K562 (cell line): ENCODE measurements at regions not wholly inside any gene's neighbourhood (a gene's known extent, or its start where the extent isn't known, plus 50 kb on each side); places are given as distances from the start of the nearest gene placed in this dataset.

ENCODE experiments used
- ATAC-seq: fragments of 200-7000 bp; cut with Tn5 transposase; 3 replicates; pipeline ENCODE4 v1.9.1; 2020; ENCODE audit warnings: moderate library complexity
- BruUV-seq: library from RNA; stranded (reverse); fragments of 400-500 nt; replicated peaks from 2 replicates; lab custom pipeline; 2021; lab: Mats Ljungman, UMichigan
- CTCF ChIA-PET: fragments of 300-600 bp; formaldehyde crosslinking; extraction: SDS; loops from one replicate; lab custom pipeline; 2021; ENCODE audit warnings: low intra/inter-chr PET ratio; lab: Yijun Ruan, JAX
- POLR2A ChIA-PET: fragments of 300-600, 350-650 bp; sonication (Branson Sonifier 250); formaldehyde crosslinking; extraction: SDS; loops from one replicate; lab custom pipeline; 2021; ENCODE audit warnings: antibody characterized with exemption, inconsistent platforms; lab: Yijun Ruan, JAX
- DNase-seq, 4 experiments: peaks; one replicate each; pipeline versions ENCODE4 v3.0.0 to v3.0.0-alpha.2; 2011 to 2018; ENCODE audit warnings: low spot score in 3 of 4, mixed read lengths in 3 of 4; ENCODE audit errors: extremely low read depth in 1 of 4
- FAIRE-seq: peaks from 2 replicates; lab custom pipeline; 2011; peaks lifted over from hg19 to GRCh38; lab: Jason Lieb, UNC
- H2AFZ ChIP-seq: 2 replicates; pipeline ENCODE4 v1.6.0; 2011; ENCODE audit warnings: low read depth, low read length, control low read depth, inconsistent platforms
- H3K27ac ChIP-seq: fragments of 200-600 bp; 3 replicates; pipeline ENCODE4 v1.8.0; 2011; ENCODE audit warnings: low read depth, mild to moderate bottlenecking, control low read depth, inconsistent platforms, low read length, moderate library complexity, mixed read lengths; ENCODE audit errors: extremely low read depth
- H3K27me3 ChIP-seq, 2 experiments: fragments of 300-600 bp in 1 of 2; 2 replicates in 1 of 2; 3 replicates in 1 of 2; pipeline versions ENCODE4 v1.6.0 to v1.8.0; 2011; ENCODE audit warnings: inconsistent platforms in 2 of 2, low read length in 2 of 2, mild to moderate bottlenecking in 1 of 2, mixed read lengths in 1 of 2, moderate library complexity in 1 of 2; ENCODE audit not compliant: control insufficient read depth in 2 of 2, insufficient read depth in 2 of 2
- H3K36me3 ChIP-seq: fragments of 300-600 bp; 3 replicates; pipeline ENCODE4 v1.8.0; 2011; ENCODE audit warnings: mild to moderate bottlenecking, low read length, inconsistent platforms; ENCODE audit not compliant: control insufficient read depth, insufficient read depth
- H3K4me1 ChIP-seq, 2 experiments: fragments of 200-600 bp in 1 of 2; replicated peaks in 1 of 2; 2 replicates in 1 of 2; 3 replicates in 1 of 2; pipeline versions ENCODE4 v1.5.1 to v1.8.0; 2011; ENCODE audit warnings: inconsistent platforms in 2 of 2, low read length in 2 of 2, mild to moderate bottlenecking in 1 of 2, mixed read lengths in 1 of 2, moderate library complexity in 1 of 2; ENCODE audit not compliant: control insufficient read depth in 2 of 2, insufficient read depth in 2 of 2
- H3K4me2 ChIP-seq: 2 replicates; pipeline ENCODE4 v1.6.1; 2011; ENCODE audit warnings: low read length, control low read depth, inconsistent platforms, mixed read lengths; ENCODE audit not compliant: insufficient read depth
- H3K4me3 ChIP-seq: fragments of 200-600 bp; sonication (generic), shearing (Covaris generic); 2 replicates; pipeline ENCODE4 v1.5.1; 2016; ENCODE audit warnings: control low read depth, inconsistent platforms
- H3K79me2 ChIP-seq: fragments of 200-600 bp; 3 replicates; pipeline ENCODE4 v1.8.0; 2011; ENCODE audit warnings: low read length, inconsistent platforms; ENCODE audit not compliant: control insufficient read depth, insufficient read depth
- H3K9ac ChIP-seq, 2 experiments: 2 replicates each; pipeline versions ENCODE4 v1.6.0 to v1.6.1; 2011; ENCODE audit warnings: low read depth in 2 of 2, low read length in 2 of 2, control low read depth in 1 of 2, inconsistent platforms in 1 of 2, mild to moderate bottlenecking in 1 of 2, mixed read lengths in 1 of 2; ENCODE audit not compliant: insufficient read depth in 1 of 2
- H3K9me1 ChIP-seq: one replicate; pipeline ENCODE4 v1.6.0; 2011; ENCODE audit warnings: inconsistent platforms, mild to moderate bottlenecking, low read length, moderate library complexity; ENCODE audit not compliant: control insufficient read depth, insufficient read depth
- H3K9me3 ChIP-seq: replicated peaks from 2 replicates; pipeline ENCODE4 v1.5.1; 2011; ENCODE audit warnings: low read depth, low read length, inconsistent platforms; ENCODE audit not compliant: control insufficient read depth, insufficient read depth
- H4K20me1 ChIP-seq: replicated peaks from 2 replicates; pipeline ENCODE4 v1.6.1; 2011; ENCODE audit warnings: low read length, inconsistent platforms, mixed read lengths; ENCODE audit not compliant: control insufficient read depth, insufficient read depth
- ADNP ChIP-seq: fragments of 200-800 bp; sonication (Bioruptor generic); IDR thresholded peaks from 2 replicates; pipeline ENCODE4 v1.6.1; 2016; ENCODE audit warnings: missing genetic modification characterization, missing compliant biosample characterization
- ARHGAP35 ChIP-seq: fragments of 450-650 bp; IDR thresholded peaks from 2 replicates; pipeline ENCODE4 v1.6.1; 2018; ENCODE audit not compliant: partially characterized antibody
- DMBX1 ChIP-seq: fragments of 250-450 bp; sonication (Bioruptor Pico); IDR thresholded peaks from 2 replicates; pipeline ENCODE4 v1.8.0; 2022; ENCODE audit warnings: inconsistent platforms, mild to moderate bottlenecking, moderate library complexity, borderline replicate concordance
- FUS ChIP-seq: fragments of 200-400 bp; formaldehyde crosslinking; optimal IDR thresholded peaks from 2 replicates; pipeline ENCODE3; 2017; ENCODE audit warnings: low read depth, low read length
- MECOM ChIP-seq: fragments of 250-450 bp; sonication (Bioruptor Pico); IDR thresholded peaks from 2 replicates; pipeline ENCODE4 v1.8.0; 2022; ENCODE audit warnings: inconsistent platforms
- NCOR1 ChIP-seq: fragments of 450-650 bp; IDR thresholded peaks from 2 replicates; pipeline ENCODE4 v1.6.1; 2016; ENCODE audit warnings: mild to moderate bottlenecking, moderate library complexity
- NFXL1 ChIP-seq: fragments of 450-650 bp; formaldehyde crosslinking; IDR thresholded peaks from 2 replicates; pipeline ENCODE4 v1.4.0; 2021; ENCODE audit warnings: mild to moderate bottlenecking
- NR2C1 ChIP-seq, 2 experiments: fragments of 450-650 bp; IDR thresholded peaks; 2 replicates each; pipeline ENCODE4 v1.6.1; 2017; ENCODE audit warnings: mild to moderate bottlenecking in 2 of 2, antibody characterized with exemption in 1 of 2, inconsistent platforms in 1 of 2, missing compliant biosample characterization in 1 of 2, missing genetic modification characterization in 1 of 2
- POLR3A ChIP-seq: IDR thresholded peaks from 2 replicates; pipeline ENCODE4 v1.6.1; 2011; ENCODE audit warnings: borderline replicate concordance, mild to moderate bottlenecking, moderate library complexity; ENCODE audit not compliant: insufficient read length, insufficient read depth; ENCODE audit errors: extremely low read depth
- RBFOX2 ChIP-seq: fragments of 200-400 bp; formaldehyde crosslinking; IDR thresholded peaks from 2 replicates; pipeline ENCODE4 v1.6.1; 2017; ENCODE audit warnings: low read depth, mild to moderate bottlenecking, low read length, moderate library complexity
- ZBTB1 ChIP-seq: sonication (generic); formaldehyde crosslinking; IDR thresholded peaks from 2 replicates; pipeline ENCODE4 v1.8.1; 2023; ENCODE audit warnings: missing genetic modification reagents, low read depth, mild to moderate bottlenecking, borderline replicate concordance
- ZNF324 ChIP-seq: fragments of 250-450 bp; sonication (Bioruptor Pico); IDR thresholded peaks from 2 replicates; pipeline ENCODE4 v1.4.0; 2020; ENCODE audit warnings: mild to moderate bottlenecking
- WGBS: fragments of 100-300 bp; shearing (Covaris generic); methylation state at CpG from one replicate; pipeline ENCODE4 v1.1.6; 2016; ENCODE audit warnings: low coverage, mixed read lengths; ENCODE audit not compliant: insufficient coverage; ENCODE audit errors: missing lambda C conversion rate; 5-methylcytosine and 5-hydroxymethylcytosine counted together
- in situ Hi-C: fragments of 300-500 bp; cut with MboI; formaldehyde crosslinking; loops from 4 replicates; pipeline ENCODE4 v1.15.0; 2018; ENCODE audit warnings: inconsistent platforms, mixed read lengths
- intact Hi-C: fragments of 100-400 bp; cut with micrococcal nuclease; formaldehyde crosslinking; loops from 2 replicates; pipeline ENCODE4 v1.14.2; 2022
- TF ChIP-seq, protein P1 (sequence below): IDR thresholded peaks from 3 replicates; pipeline ENCODE4 v1.6.1; 2011; ENCODE audit warnings: borderline replicate concordance, mild to moderate bottlenecking; ENCODE audit not compliant: insufficient read length, insufficient read depth
- TF ChIP-seq, protein P2 (sequence below): sonication (generic); formaldehyde crosslinking; IDR thresholded peaks from 2 replicates; pipeline ENCODE4 v1.8.0; 2022; ENCODE audit warnings: mild to moderate bottlenecking, missing genetic modification reagents
- TF ChIP-seq, protein P3 (sequence below): fragments of 450-650 bp; IDR thresholded peaks from 2 replicates; pipeline ENCODE4 v1.7.0; 2016; ENCODE audit warnings: borderline replicate concordance

- no TSS peak for BruUV-seq
- no peaks in the 10 kb centered on the region for H3K36me3 ChIP-seq
- intact Hi-C loops: no loop called here
Measured at GRCh38 chr4:189613207-189613606, 327.5 kb upstream of the FRG1 start.

GRCh38 chr4:189615217-189615663 lies 325.4 kb upstream of the FRG1 start:
- CTCF ChIA-PET: no interaction called here
- intact Hi-C loops: no loop called here
- in situ Hi-C loops: no loop called here
- no peak for TF ChIP-seq ADNP
- TF ChIP-seq NCOR1: no peak
- no peak for TF ChIP-seq ZBTB1 (CRISPR knock-in tag)
- no peak for TF ChIP-seq MECOM (CRISPR knock-in tag)
- no peak for TF ChIP-seq FUS
- no peak for TF ChIP-seq POLR3A
- TF ChIP-seq, protein P1, sequence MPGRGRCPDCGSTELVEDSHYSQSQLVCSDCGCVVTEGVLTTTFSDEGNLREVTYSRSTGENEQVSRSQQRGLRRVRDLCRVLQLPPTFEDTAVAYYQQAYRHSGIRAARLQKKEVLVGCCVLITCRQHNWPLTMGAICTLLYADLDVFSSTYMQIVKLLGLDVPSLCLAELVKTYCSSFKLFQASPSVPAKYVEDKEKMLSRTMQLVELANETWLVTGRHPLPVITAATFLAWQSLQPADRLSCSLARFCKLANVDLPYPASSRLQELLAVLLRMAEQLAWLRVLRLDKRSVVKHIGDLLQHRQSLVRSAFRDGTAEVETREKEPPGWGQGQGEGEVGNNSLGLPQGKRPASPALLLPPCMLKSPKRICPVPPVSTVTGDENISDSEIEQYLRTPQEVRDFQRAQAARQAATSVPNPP: no peak
- no peak for TF ChIP-seq RBFOX2
- TF ChIP-seq ZNF324: no peak
- TF ChIP-seq, protein P2, sequence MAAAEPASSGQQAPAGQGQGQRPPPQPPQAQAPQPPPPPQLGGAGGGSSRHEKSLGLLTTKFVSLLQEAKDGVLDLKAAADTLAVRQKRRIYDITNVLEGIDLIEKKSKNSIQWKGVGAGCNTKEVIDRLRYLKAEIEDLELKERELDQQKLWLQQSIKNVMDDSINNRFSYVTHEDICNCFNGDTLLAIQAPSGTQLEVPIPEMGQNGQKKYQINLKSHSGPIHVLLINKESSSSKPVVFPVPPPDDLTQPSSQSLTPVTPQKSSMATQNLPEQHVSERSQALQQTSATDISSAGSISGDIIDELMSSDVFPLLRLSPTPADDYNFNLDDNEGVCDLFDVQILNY: no peak

More at GRCh38 chr4:189613207-189613606, 327.5 kb upstream of the FRG1 start:
- Histone ChIP-seq H3K9me1 (no peaks in the 10 kb centered on the region), H3K9me3 (no peaks in the 10 kb centered on the region), H3K4me3 (no peak overlapping the region), H4K20me1 (no peaks in the 10 kb centered on the region), H2AFZ (no peak overlapping the region), H3K4me1 (no peaks in the 10 kb centered on the region), H3K9ac (no peak overlapping the region)
- ATAC-seq (no peak), FAIRE-seq (no peak)
- in situ Hi-C loops: no loop called here
- ChIA-PET CTCF (no interaction called here), POLR2A (interaction anchor here (0.6 kb wide), 1 partner anchor 40 kb away, joined by 3 read pairs; no protein-coding TSS in a partner anchor)
- no peak for TF ChIP-seq ARHGAP35
- TF ChIP-seq, protein P3, sequence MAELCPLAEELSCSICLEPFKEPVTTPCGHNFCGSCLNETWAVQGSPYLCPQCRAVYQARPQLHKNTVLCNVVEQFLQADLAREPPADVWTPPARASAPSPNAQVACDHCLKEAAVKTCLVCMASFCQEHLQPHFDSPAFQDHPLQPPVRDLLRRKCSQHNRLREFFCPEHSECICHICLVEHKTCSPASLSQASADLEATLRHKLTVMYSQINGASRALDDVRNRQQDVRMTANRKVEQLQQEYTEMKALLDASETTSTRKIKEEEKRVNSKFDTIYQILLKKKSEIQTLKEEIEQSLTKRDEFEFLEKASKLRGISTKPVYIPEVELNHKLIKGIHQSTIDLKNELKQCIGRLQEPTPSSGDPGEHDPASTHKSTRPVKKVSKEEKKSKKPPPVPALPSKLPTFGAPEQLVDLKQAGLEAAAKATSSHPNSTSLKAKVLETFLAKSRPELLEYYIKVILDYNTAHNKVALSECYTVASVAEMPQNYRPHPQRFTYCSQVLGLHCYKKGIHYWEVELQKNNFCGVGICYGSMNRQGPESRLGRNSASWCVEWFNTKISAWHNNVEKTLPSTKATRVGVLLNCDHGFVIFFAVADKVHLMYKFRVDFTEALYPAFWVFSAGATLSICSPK: no peak
- TF ChIP-seq NR2C1 (IDR thresholded peaks at IDR 0.05): no peak
- no peak for TF ChIP-seq NR2C1 (tag; IDR thresholded peaks at IDR 0.05)
- TF ChIP-seq NFXL1 (CRISPR knock-in tag): no peak
- TF ChIP-seq DMBX1 (CRISPR knock-in tag): no peak
- TF ChIP-seq, all 486 proteins: peak for 0
- no peak overlapping the region for H3K4me2 ChIP-seq
- 3% methylated on average over 4 of the region's 4 CpGs for WGBS
- no peaks in the 10 kb centered on the region for H3K79me2 ChIP-seq
- no peaks in the 10 kb centered on the region for H3K27me3 ChIP-seq
- DNase-seq: no peak
- H3K27ac ChIP-seq: no peak overlapping the region

More at GRCh38 chr4:189615217-189615663, 325.4 kb upstream of the FRG1 start:
- H3K79me2 ChIP-seq: no peaks in the 10 kb centered on the region
- H3K27me3 ChIP-seq: no peaks in the 10 kb centered on the region
- H3K36me3 ChIP-seq: no peaks in the 10 kb centered on the region
- DNase-seq (no peak), ATAC-seq (no peak), FAIRE-seq (no peak)
- H3K9me1 ChIP-seq: no peaks in the 10 kb centered on the region
- H2AFZ ChIP-seq: no peak overlapping the region
- no peak overlapping the region for H3K9ac ChIP-seq
- no peaks in the 10 kb centered on the region for H3K9me3 ChIP-seq
- no peak overlapping the region for H3K4me2 ChIP-seq
- no peaks in the 10 kb centered on the region for H4K20me1 ChIP-seq
- BruUV-seq: no TSS peak
- no peak overlapping the region for H3K4me3 ChIP-seq
- POLR2A ChIA-PET: no interaction called here
- WGBS: 2% methylated on average over 20 of the region's 22 CpGs
- no peaks in the 10 kb centered on the region for H3K4me1 ChIP-seq
- H3K27ac ChIP-seq: no peak overlapping the region
